HK-2 (cell line): ENCODE measurements at regions not wholly inside any gene's neighbourhood (a gene's known extent, or its start where the extent isn't known, plus 50 kb on each side); places are given as distances from the start of the nearest gene placed in this dataset.

Source experiments
- DNase-seq: peaks from one replicate; pipeline ENCODE4 v3.0.0-alpha.2; 2018; ENCODE audit not compliant: unreplicated experiment

DNA sequence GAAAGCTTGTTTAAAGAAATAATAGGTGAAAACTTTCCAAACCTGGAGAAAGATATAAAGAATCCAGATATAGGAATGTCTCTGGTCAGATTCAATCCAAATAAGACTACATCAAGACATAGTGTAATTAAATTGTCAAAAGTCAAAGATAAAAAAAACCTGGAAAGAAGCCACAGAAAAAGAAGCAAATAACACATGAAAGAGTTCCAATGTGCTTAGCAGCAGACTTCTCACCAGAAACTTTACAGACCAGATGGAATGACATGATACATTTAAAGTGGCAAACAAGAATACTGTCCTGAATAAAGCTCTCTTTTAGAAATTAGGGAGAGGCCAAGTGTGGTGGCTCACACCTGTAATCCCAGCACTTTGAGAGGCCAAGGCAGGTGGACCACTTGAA, 1039.9 kb downstream of the KCNT2 start:
- no peak for DNase-seq

DNA sequence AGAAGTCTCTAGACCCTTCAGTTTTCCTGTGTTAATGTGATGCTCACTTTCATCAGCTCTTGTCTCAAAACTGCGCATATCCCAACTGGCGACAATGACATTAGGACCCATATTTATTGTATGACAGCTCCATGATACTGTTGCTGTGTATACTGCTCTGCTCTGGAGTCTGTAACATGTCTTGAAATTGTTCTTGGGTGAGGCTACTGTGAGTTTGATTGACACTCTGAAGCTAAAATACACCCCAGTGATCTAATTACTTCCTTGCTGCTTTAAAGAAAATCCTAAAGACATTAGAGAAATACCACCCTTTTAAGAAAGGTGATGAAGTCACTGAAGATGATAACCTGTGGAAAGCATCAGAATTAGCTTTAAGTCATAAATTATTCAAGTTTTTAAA, 1046.2 kb downstream of the KCNT2 start:
- DNase-seq, result no peak

DNA sequence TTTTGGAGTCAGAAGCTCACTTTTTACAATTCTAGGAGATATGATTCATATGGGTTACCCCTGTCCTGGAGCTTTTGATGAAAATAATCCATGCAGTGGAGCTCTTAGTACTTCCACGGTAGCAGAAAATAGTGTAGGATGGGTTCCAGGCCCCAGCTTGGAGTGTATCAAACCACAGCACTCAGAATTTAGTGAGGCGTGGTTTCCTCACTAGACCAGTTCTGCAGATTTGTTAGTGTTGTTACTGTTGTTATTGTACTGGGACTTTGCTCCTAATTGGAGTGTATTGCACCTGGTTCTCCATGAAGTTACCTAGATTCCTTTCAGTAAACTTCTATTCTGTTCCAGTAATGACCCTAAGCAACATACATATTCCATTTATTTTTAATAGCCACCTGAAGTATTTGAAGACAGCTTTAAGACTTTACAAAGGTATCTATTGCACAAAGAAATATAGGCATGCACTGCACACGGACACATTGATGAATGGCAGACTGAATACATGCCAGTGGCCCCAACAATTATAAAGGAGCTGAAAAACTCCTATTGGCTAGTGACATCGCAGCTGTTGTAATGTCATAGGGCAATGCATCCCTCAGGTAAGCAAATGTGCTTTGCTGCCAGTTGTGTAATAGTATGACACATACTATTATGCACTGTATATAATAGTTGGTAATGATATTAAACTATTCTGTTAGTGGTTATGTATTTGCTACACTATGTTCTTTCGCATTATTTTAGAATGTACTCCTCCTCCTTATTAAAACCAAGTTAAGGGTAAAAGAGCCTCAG, 1058.0 kb downstream of the KCNT2 start:
- no peak for DNase-seq

DNA sequence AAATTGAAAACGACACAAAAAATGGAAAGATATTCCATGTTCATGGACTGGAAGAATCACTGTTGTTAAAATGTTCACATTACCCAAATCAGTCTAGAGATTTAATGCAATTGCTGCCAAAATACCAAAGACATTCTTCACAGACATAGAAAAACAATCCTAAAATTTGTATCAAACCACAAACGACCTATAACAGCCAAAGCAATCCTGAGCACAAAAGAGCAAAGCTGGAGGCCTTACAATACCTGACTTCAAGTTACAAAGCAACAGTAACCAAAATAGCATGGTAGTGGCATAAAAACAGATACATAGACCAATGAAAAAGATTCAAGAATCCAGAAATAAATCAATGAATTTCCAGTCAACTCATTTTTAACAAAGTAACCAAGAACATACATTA, 1077.3 kb downstream of the KCNT2 start:
- no peak for DNase-seq

DNA sequence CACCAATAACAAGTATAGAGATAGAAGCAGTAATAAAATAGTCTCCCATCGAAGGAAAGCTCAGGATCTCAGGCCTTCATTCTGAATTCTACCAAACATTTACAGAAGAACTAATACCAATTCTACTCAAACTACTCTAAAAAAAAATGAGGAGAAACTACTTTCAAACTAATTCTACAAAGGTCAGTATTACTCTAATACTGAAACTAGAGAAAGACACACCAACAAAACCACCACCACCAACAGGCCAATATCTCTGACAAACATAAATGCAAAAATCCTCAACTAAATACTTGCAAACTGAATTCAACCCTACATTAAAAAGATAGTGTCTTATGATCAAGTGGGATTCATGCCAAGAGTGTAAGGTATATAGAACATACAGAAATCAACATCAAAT, 1078.4 kb downstream of the KCNT2 start:
- no peak for DNase-seq

DNA sequence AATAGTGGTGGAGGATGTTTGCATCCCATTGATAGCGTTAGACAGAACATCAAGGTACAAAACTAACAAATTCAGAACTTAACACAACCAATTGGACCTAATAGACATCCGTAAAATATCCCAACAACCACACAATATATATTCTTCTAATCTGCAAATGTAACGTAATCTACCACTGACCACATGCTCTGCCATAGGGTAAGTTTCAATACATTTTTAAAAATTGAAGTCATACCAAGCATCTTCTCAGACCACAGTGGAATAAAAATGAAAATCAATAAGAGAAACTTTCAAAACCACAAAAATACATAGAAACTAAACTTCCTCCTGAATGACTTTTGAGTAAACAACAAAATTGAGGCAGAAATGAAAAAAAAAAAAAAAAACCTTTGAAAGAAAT, 1087.5 kb downstream of the KCNT2 start:
- no peak for DNase-seq

DNA sequence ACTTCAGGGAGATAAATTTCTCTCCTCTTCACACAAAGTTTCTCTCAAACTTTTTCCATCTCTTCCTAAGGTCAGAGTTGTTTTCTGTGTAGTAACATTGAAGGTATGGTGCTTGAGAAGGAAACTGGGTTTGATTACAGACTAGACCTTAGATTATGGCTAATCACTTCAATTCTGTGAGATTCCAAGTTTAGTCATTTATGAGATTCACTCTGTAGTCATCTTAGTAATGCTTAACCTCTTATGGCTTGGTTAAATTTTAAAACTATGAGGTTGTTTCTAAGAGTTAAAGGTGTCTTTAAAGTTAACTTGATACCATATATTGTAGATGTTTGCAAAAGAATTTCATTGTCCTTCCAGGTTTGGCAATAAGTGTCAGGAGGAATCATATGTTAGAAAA, 1092.2 kb downstream of the KCNT2 start:
- no peak for DNase-seq

DNA sequence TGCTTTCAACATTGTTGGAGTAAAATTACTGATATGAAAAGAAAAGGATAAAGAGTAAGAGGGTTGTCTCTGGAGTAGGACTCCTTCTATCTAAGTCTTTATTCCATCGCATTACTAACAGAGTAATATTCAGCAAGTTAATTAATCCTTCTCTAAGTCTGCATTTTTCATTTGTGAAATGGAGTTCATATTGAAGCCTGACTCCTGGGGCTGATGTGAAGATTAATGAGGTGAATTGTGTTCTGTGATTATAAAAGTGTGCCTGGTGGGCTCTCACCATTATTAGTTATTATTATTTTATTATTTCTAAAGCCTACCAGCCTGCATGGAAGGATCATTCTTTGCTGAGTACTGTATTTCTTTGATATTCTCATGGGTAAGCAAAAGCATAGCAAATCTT, 1096.7 kb downstream of the KCNT2 start:
- DNase-seq, result no peak

DNA sequence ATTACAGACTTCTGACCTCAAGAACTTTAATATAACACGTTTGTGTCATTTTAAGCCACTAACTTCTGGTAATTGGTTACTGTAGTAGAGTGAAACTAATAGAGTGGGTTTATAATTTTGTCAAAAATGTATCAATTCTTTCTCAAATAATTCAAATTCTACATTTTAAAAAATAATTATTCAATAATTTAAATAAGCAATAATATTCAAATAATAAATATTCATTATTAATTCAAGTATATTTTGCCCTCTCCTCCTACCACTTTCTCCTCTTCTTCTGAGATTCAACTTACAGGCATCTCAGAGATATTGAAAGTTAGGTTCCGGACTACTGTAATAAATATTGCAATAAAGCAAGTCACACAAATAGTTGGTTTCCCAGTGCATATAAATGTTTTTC, 1107.1 kb downstream of the KCNT2 start:
- no peak for DNase-seq

DNA sequence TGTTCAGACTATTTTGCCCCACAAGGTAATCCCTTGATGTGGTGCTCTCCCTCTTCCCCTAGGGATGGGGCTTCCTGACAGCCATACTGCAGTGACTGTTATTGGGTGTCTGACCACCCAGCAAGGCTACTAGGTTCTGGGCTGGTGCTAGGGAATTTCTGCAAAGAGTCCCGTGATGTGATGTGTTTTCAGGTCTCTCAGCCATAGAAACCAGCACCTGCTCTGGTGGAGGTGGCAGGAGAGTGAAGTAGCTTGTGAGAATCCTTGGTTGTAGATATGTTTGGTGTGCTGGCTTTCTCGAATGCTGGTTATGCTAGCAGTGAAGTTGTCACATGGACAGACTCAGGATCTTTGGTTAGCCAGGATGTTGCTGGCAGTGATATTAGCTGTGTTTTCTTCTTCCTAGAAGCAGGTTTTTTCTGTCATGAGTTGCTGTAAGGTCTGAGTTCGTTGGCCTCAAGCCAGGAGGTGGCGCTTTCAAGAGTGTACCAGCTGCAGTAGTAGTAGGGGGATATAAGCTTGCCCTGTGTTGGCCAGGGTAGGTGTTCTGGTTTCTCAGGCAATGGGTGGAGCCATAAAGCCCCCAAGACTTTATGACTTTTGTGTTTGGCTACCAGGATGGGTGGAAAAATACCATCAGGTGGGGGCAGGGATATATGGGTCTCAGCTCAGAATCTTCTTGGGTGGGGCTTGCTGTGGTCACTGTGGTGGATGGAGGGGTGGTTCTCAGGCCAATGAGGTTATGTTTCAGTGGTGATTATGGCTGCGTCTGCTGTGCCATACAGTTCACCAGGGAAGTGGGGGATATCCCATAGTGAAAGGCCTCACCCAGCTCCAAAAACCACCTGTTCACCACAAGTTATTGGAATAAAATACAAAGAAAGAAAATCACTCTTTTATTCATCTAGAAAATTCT, 1112.3 kb downstream of the KCNT2 start:
- no peak for DNase-seq

DNA sequence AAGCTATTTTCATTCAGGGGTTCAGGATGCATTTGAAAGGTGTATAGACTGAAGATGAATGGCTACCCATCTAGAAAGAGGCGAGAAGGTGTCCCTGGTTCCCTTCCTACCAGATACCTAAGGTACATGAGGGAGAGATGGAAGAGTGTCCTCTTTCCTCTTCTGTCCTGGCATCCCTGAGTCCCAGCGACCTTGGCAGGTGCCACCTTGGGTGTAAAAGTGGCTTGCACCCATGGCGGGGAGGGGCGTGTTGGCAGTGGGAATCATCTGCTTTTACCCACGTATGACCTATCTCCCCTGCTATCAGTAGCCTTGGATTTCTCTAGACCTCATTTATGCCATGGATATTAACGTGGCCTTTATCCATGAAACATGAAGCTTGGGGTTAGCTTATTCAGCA, 1126.1 kb downstream of the KCNT2 start:
- no peak for DNase-seq

DNA sequence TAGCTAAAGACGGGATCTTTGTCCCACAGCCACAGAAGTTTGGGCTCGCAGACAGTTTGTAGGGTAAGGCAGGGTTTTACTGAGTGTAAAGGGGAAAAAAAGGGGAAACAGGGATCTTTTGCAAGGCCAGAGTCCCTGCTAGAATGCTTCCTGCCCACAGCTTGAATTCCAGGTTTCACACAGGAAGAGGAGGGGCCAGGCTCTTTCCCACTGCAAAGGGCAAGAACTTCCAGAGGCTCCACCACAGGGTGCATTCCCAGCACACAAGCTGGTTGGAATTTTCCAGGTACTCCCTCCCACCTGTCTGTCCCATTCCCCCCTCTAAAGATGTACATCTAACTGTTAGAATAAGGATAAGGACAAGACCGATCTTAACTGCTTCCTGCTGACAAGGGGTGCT, 1126.9 kb downstream of the KCNT2 start:
- no peak for DNase-seq

DNA sequence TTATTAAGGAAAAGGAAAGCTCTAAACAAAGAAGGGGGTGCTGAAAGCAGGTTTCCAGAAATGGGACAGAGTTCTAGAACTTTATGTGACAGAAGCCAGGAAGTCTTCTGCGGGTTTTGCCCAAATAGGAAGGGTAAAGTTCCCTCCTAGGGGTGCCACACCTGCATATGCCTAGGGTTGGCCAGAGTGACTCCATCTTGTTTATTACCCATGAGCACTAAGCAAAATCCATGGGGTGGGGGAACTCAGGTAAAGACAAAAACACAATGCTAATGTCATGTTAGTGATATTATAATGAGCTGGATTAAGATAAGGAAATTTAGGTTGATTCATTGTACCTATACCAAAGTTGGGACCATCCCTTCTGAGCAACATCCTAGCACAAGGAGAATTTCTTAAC, 1132.7 kb downstream of the KCNT2 start:
- DNase-seq, result no peak

DNA sequence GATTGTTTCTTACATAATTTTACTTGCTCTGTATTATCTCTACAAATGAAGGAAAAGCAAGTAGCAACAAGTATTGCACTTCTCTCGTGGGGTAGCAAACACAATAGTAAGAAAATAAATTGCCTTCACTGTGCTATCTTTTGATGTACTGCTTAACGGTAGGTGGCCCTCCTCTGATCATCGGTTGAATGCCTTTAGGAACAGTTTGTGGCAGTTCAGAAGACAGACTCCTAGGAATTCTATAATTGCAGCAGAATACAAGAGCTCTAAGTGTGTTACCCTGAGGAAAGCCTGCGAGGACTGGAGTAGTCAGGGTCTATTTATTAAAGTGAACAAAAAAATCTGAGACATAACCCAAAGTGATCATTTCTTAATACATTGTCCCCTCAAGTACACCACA, 1135.9 kb downstream of the KCNT2 start:
- no peak for DNase-seq

DNA sequence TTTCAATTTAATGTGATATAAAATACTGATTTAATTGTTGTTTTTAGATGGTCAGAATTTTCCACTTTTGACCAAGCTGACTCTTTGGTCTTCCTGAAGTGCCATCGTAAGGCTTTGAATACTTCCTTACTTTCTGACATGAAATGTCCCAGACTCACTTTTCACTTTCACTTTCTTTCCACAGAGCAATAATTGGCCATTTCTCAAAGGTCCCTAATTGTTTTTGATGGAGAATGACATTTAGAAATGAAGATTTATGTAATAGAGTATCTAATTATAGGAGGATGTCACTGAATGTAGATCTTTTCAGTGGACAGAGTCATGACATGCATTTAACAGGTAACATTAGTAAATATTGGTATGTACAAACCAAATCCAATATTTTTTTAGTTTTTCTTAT, 1141.6 kb downstream of the KCNT2 start:
- DNase-seq, result no peak

DNA sequence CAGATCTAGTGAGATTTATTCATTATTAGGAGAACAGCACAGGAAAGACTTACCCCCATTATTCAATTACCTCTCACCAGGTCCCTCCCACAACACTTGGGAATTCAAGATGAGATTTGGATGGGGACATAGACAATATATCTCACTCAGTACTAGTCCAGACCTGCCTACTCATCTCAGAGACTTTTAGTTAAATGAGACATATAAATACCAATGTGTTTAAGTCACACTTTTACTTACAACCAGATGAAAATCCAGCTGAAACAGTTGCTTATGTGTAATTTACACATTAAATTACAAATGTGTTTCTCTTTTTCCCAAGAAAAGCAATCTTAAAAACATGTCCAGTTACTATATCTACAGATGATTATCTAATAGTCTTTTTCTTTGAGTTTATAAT, 1145.6 kb downstream of the KCNT2 start:
- no peak for DNase-seq

DNA sequence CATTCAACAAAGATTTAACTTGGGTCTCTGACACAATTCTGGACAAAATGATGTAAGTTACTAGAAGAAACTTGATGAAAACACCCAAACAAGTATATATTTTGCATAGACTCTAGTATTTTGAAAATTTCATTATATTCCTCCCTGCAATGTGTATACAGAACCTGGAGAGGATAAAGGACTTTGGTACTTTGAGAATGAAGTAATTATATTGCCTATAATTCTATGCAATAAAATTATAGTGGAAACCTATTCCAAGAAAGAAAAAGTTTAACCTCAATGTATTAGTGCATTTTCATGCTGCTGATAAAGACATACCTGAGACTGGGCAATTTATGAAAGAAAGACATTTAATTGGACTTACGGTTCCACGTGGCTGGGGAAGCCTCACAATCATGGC, 1146.1 kb downstream of the KCNT2 start:
- DNase-seq, result no peak

DNA sequence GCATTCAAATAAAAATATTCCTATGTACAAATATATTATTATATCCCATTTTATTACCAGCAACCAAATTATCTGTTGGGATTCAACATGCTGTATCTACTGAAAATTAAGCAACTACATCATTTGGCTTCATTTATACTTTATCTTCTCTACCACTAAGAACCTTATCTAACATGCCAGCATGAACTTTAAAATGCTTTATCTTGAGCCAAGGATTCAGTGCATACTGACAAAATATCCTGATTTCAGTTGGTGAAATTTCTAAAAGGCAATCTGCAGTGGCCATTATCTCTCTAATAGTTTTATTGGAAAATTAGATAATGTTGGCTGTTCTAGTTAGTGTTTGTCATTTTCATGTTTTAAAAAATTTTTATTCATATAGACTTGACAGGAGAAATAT, 1149.9 kb downstream of the KCNT2 start:
- DNase-seq, result no peak

DNA sequence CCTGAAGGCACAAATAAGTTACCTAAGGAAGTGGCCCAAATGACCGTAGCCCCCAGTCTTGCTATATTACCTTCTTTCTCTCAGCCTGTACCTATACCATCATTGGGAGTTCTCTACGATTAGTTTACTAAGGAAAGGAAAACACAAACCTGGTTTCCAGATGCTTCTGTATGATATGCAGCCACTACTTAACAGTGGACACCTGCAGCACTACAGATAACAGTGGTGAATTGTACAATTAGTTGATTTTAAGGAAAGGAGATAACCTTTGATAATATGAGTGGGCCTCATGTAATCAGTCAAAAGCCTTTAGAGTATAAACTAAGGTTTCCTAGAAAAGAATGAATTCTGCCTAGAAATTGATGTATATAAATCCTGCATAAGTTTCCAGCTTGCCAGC, 1157.4 kb downstream of the KCNT2 start:
- DNase-seq, result no peak

DNA sequence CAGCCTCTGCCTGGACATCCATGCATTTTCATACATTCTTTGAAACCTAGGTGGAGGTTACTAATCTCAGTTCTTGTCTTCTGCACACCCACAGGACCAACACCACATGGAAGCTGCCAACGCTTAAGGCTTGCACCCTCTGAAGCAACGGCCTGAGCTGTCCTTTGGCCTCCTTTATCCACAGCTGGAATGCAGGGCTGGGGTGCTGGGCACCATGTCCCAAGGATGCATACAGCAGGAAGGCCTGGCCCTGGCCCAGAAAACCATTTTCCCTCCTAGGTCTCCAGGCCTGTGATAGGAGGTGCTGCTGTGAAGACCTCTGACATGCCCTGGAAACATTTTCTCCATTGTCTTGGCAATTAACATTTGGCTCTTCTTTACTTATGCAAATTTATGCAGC, 1168.6 kb downstream of the KCNT2 start:
- DNase-seq, result no peak

DNA sequence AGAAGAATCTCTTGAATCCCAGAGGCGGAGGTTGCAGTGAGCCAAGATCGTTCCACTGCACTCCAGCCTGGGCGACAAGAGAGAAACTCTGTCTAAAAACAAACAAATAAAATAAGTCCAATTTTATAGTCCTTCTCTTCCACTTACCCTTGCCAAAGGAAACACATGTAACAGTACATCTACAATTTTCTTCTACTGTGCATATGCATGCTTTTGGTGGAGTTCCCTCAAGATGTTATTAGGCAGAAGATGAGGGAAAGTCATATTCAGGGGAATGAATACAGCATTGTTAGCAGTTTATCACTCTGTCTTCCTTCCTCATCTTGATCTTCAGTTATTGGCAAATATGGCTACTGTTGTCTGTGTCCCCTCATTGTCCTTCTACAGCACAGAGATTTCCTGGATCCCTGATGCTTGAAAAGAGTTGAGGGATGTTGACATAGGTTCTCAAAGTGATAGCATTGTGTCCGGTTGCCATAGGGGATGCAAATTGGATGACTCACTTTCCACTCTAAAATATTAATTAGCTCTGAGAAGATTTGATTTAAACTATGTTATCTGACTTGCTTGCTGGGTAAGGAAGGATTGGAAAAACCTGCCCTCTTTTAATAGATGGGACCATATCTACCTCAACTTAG, 1173.6 kb downstream of the KCNT2 start:
- no peak for DNase-seq

DNA sequence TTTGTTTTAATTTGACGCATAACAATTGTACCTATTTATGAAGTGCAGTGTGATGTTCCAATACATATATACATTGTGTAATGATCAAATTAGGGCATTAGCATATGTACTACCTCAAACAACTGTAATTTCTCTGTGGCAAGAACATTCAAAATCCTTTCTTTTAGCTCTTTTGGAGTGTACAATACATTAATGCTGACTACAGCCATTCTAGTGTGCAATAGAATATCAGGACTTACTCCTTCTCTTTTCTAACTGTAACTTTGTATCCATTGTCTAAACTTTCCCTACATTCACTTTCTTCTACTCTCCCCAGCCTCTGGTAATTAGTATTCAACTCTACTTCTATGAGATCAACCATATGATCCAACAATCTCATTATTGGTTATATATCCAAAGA, 1177.4 kb downstream of the KCNT2 start:
- DNase-seq, result no peak

DNA sequence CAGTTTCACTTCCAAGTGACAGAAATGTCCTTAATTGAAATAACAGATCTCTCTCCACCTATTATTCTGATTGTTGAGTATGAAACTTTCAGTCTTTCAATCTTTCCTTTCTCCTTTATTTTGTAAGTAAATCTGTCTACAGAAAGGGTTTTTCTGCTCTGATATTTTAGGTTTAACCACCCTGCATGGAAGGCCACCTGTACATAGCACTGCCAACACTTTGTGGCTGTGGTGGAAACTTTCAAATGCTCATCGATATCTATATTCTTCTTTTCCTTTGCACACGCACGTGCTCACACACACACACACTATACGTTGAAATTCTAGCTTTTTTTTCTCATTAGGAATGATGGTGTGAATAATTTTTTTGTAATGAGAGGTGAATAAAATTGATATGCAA, 1179.3 kb downstream of the KCNT2 start:
- DNase-seq, result no peak
